CD4-positive, alpha-beta T cell (primary cell): ENCODE measurements at regions not wholly inside any gene's neighbourhood (a gene's known extent, or its start where the extent isn't known, plus 50 kb on each side); places are given as distances from the start of the nearest gene placed in this dataset.

ENCODE experiments used
- ATAC-seq: fragments of 200-7000 bp; cut with Tn5 transposase; one replicate; pipeline ENCODE4 v1.10.0; 2022; ENCODE audit warnings: mild to moderate bottlenecking; ENCODE audit not compliant: poor library complexity
- CTCF ChIA-PET: fragments of 350-600 bp; sonication (Branson Sonifier 250); formaldehyde crosslinking; loops from one replicate; lab custom pipeline; 2021; ENCODE audit warnings: antibody characterized with exemption, inconsistent platforms; lab: Charles Lee
- POLR2A ChIA-PET: fragments of 350-600 bp; sonication (Branson Sonifier 250); formaldehyde crosslinking; loops from one replicate; lab custom pipeline; 2021; ENCODE audit warnings: antibody characterized with exemption, inconsistent platforms; lab: Charles Lee
- DNase-seq, 14 experiments: peaks; one replicate each; pipeline ENCODE4 v3.0.0-alpha.2; 2013 to 2020; ENCODE audit warnings: mixed read lengths in 2 of 14
- H3K27ac ChIP-seq, 2 donors: one replicate each; pipeline versions ENCODE4 v1.5.1 to v1.7.0; 2013; ENCODE audit warnings: low read length in 2 of 2, low read depth in 1 of 2, mild to moderate bottlenecking in 1 of 2
- H3K27me3 ChIP-seq, 2 experiments: 1 replicate in 1 of 2; 2 replicates in 1 of 2; pipeline versions ENCODE4 v1.6.1 to v1.7.0; 2013; ENCODE audit warnings: low read length in 2 of 2, control low read depth in 1 of 2, mild to moderate bottlenecking in 1 of 2, moderate library complexity in 1 of 2; ENCODE audit not compliant: insufficient read depth in 2 of 2, control insufficient read depth in 1 of 2
- H3K36me3 ChIP-seq: one replicate; pipeline ENCODE4 v1.6.1; 2013; ENCODE audit warnings: low read length, control low read depth; ENCODE audit not compliant: insufficient read depth
- H3K4me1 ChIP-seq: one replicate; pipeline ENCODE4 v1.6.1; 2013; ENCODE audit warnings: low read length, control low read depth; ENCODE audit not compliant: insufficient read depth
- H3K4me3 ChIP-seq: one replicate; pipeline ENCODE4 v1.5.1; 2013; ENCODE audit warnings: mild to moderate bottlenecking, low read length, moderate library complexity
- H3K9me3 ChIP-seq, 2 experiments: 1 replicate in 1 of 2; 2 replicates in 1 of 2; pipeline versions ENCODE4 v1.6.1 to v1.7.0; 2013; ENCODE audit warnings: low read length in 2 of 2, mild to moderate bottlenecking in 2 of 2, control low read depth in 1 of 2, moderate library complexity in 1 of 2; ENCODE audit not compliant: control insufficient read depth in 1 of 2, insufficient read depth in 1 of 2
- H3K27ac Mint-ChIP-seq: one replicate; pipeline ENCODE4 v1.8.0; 2020; ENCODE audit warnings: mixed read lengths
- H3K27me3 Mint-ChIP-seq: one replicate; pipeline ENCODE4 v1.8.0; 2021; ENCODE audit warnings: mixed read lengths
- H3K36me3 Mint-ChIP-seq: one replicate; pipeline ENCODE4 v1.8.0; 2021; ENCODE audit warnings: low read depth, mixed read lengths
- H3K4me1 Mint-ChIP-seq: one replicate; pipeline ENCODE4 v1.8.0; 2021; ENCODE audit warnings: low read depth, mixed read lengths
- H3K4me3 Mint-ChIP-seq: one replicate; pipeline ENCODE4 v1.8.0; 2020; ENCODE audit warnings: mild to moderate bottlenecking, mixed read lengths
- H3K9me3 Mint-ChIP-seq: one replicate; pipeline ENCODE4 v1.8.0; 2020; ENCODE audit warnings: mixed read lengths
- CTCF ChIP-seq: fragments of 200-600 bp; IDR thresholded peaks from one replicate; pipeline ENCODE4 v1.8.0; 2022; ENCODE audit warnings: antibody characterized with exemption, mild to moderate bottlenecking
- intact Hi-C, 2 experiments: fragments of 100-400 bp; cut with DNase I in 1 of 2; cut with micrococcal nuclease in 1 of 2; formaldehyde crosslinking; loops; one replicate each; pipeline versions ENCODE4 v1.15.1 to v1.9.0; 2023 to 2025; cut with DNase I, micrococcal nuclease

GRCh38 chr5:91499943-91500531 is 116.9 kb upstream of the ARRDC3 start:
- H3K27me3 Mint-ChIP-seq, result no peaks in the 10 kb centered on the region
- DNase-seq (peak in 3 of 14 experiments; percentile 57 to 60 (median 57)), ATAC-seq (peak; percentile 37)
- H3K4me1 ChIP-seq, result no peaks in the 10 kb centered on the region
- peak; percentile 73 for TF ChIP-seq CTCF
- intact Hi-C loops, result no loop called here
- no peaks in the 10 kb centered on the region for H3K9me3 ChIP-seq
- H3K27me3 ChIP-seq, result no peaks in the 10 kb centered on the region
- H3K4me1 Mint-ChIP-seq, result no peaks in the 10 kb centered on the region
- no peak overlapping the region for H3K27ac Mint-ChIP-seq
- no peaks in the 10 kb centered on the region for H3K9me3 Mint-ChIP-seq
- no peaks in the 10 kb centered on the region for H3K36me3 ChIP-seq
- ChIA-PET POLR2A (interaction anchor here (0.8 kb wide), 1 partner anchor 60 kb away, joined by 4 read pairs; no protein-coding TSS in a partner anchor), CTCF (no interaction called here)
- no peaks in the 10 kb centered on the region for H3K36me3 Mint-ChIP-seq
- H3K4me3 ChIP-seq, result no peak overlapping the region
- H3K4me3 Mint-ChIP-seq, result no peak overlapping the region
- H3K27ac ChIP-seq, result no peak overlapping the region

GRCh38 chr5:91495699-91496098 is 112.6 kb upstream of the ARRDC3 start:
- DNase-seq (no peak), ATAC-seq (no peak)
- Histone ChIP-seq H3K4me3 (no peak overlapping the region), H3K27me3 (no peaks in the 10 kb centered on the region), H3K4me1 (no peaks in the 10 kb centered on the region), H3K27ac (no peak overlapping the region), H3K36me3 (no peaks in the 10 kb centered on the region), H3K9me3 (no peaks in the 10 kb centered on the region)
- POLR2A ChIA-PET, result no interaction called here
- Mint-ChIP-seq H3K27me3 (no peaks in the 10 kb centered on the region), H3K36me3 (no peaks in the 10 kb centered on the region), H3K9me3 (no peaks in the 10 kb centered on the region), H3K27ac (no peak overlapping the region), H3K4me1 (peaks cover 8% of the 10 kb centered on the region), H3K4me3 (no peak overlapping the region)
- intact Hi-C loops, result no loop called here
- TF ChIP-seq CTCF, result no peak
- CTCF ChIA-PET, result no interaction called here

- no peaks in the 10 kb centered on the region for H3K9me3 Mint-ChIP-seq
- TF ChIP-seq CTCF, result no peak
- Histone ChIP-seq H3K9me3 (no peaks in the 10 kb centered on the region), H3K4me1 (no peaks in the 10 kb centered on the region), H3K27ac (no peak overlapping the region), H3K27me3 (no peaks in the 10 kb centered on the region), H3K36me3 (no peaks in the 10 kb centered on the region), H3K4me3 (no peak overlapping the region)
- CTCF ChIA-PET, result no interaction called here
- no peak overlapping the region for H3K27ac Mint-ChIP-seq
- no peak overlapping the region for H3K4me3 Mint-ChIP-seq
- no peak for ATAC-seq
- H3K27me3 Mint-ChIP-seq, result no peaks in the 10 kb centered on the region
- POLR2A ChIA-PET, result no interaction called here
- no peak for DNase-seq
- H3K4me1 Mint-ChIP-seq, result peaks cover 8% of the 10 kb centered on the region
- H3K36me3 Mint-ChIP-seq, result no peaks in the 10 kb centered on the region
- intact Hi-C loops, result no loop called here
These were observed 111.4 kb upstream of the ARRDC3 start for GRCh38 chr5:91494447-91494996.
